T47D (cell line): ENCODE measurements at regions not wholly inside any gene's neighbourhood (a gene's known extent, or its start where the extent isn't known, plus 50 kb on each side); places are given as distances from the start of the nearest gene placed in this dataset.
A peak's percentile ranks its signal among the peaks of the same experiment; 100 is the strongest.
"Not testable (repeated sequence)": the region's sequence is repeated elsewhere in the genome, so short reads cannot be mapped to it uniquely, and the experiment has no call there.

Source experiments
- DNase-seq, 2 experiments: peaks; one replicate each; pipeline versions ENCODE4 v3.0.0 to v3.0.0-alpha.2; 2011 to 2012; ENCODE audit warnings: low read depth in 1 of 2, low spot score in 1 of 2
- JUND ChIP-seq: IDR thresholded peaks from 2 replicates; pipeline ENCODE4 v1.6.1; 2012; ENCODE audit warnings: low read depth
- in situ Hi-C: cut with HindIII; loops from 2 replicates; pipeline ENCODE4 v1.10.0; 2016; ENCODE audit warnings: low sequenced_read_pairs, low pct_unique_long_range_greater_than_20kb

- no peak for DNase-seq
- in situ Hi-C loops = no loop called here
- TF ChIP-seq JUND = no peak
Measured at GRCh38 chr5:121031491-121031890, 567.4 kb downstream of the PRR16 start.

- TF ChIP-seq JUND = no peak
- no peak for DNase-seq
- in situ Hi-C loops = no loop called here
Measured at GRCh38 chr5:121033334-121033733, 569.2 kb downstream of the PRR16 start.

GRCh38 chr5:121038438-121038837, 574.3 kb downstream of the PRR16 start:
- no peak for DNase-seq
- no peak for TF ChIP-seq JUND
- in situ Hi-C loops = no loop called here

GRCh38 chr5:121049971-121050370, 585.9 kb downstream of the PRR16 start:
- TF ChIP-seq JUND = no peak
- DNase-seq = no peak
- in situ Hi-C loops = no loop called here

GRCh38 chr5:121053055-121053985, 589.2 kb downstream of the PRR16 start:
- TF ChIP-seq JUND = no peak
- in situ Hi-C loops = no loop called here

GRCh38 chr5:121055586-121055985, 591.5 kb downstream of the PRR16 start:
- no peak for TF ChIP-seq JUND
- in situ Hi-C loops = no loop called here
- DNase-seq = no peak

More at GRCh38 chr5:121053055-121053985, 589.2 kb downstream of the PRR16 start:
- DNase-seq = peak in 1 of 2 experiments; percentile 37

GRCh38 chr5:121064241-121064640, 600.1 kb downstream of the PRR16 start:
- in situ Hi-C loops = not testable (repeated sequence)
- DNase-seq = peak in 1 of 2 experiments; percentile 6

- DNase-seq = no peak
- in situ Hi-C loops = no loop called here
Measured at GRCh38 chr5:121086671-121087070, 622.6 kb downstream of the PRR16 start.

GRCh38 chr5:121087560-121087959, 623.5 kb downstream of the PRR16 start:
- TF ChIP-seq JUND = no peak
- in situ Hi-C loops = no loop called here
- DNase-seq = no peak

More at GRCh38 chr5:121086671-121087070, 622.6 kb downstream of the PRR16 start:
- no peak for TF ChIP-seq JUND

GRCh38 chr5:121088341-121088740, 624.2 kb downstream of the PRR16 start:
- no peak for DNase-seq
- in situ Hi-C loops = no loop called here
- no peak for TF ChIP-seq JUND

GRCh38 chr5:121090822-121091221, 626.7 kb downstream of the PRR16 start:
- TF ChIP-seq JUND = no peak
- in situ Hi-C loops = no loop called here
- DNase-seq = no peak

GRCh38 chr5:121100931-121101330, 636.8 kb downstream of the PRR16 start:
- TF ChIP-seq JUND = no peak
- in situ Hi-C loops = no loop called here
- peak in 1 of 2 experiments; percentile 54 for DNase-seq

- in situ Hi-C loops = no loop called here
- DNase-seq = no peak
- TF ChIP-seq JUND = no peak
Measured at GRCh38 chr5:121105921-121106320, 641.8 kb downstream of the PRR16 start.

- DNase-seq, in situ Hi-C loops: not testable (repeated sequence)
Measured at GRCh38 chr5:121106721-121107690, 642.9 kb downstream of the PRR16 start.
